ENCODE measurements at regions not wholly inside any gene's neighbourhood (a gene's known extent, or its start where the extent isn't known, plus 50 kb on each side); places are given as distances from the start of the nearest gene placed in this dataset.

DNA sequence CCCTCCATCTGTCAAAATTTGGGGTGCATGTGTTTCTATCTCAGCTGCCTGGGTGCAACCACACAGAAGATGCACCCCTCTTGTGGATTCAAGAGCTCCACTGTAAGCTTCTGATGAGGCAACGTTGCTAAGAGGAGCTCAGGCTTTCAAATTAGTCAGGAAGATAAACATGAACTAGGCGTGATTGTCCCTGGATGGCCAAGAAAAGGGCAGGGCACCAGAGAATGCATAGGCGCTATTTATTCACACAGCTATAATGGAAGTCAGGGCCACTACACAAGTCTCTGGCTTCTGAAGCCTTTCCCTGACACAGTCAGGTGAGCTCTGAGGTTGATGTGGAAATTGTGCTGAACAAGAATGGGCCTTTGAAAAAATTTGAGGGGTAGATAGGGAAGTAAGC lies 1466.0 kb upstream of the CELF4 start (continued):
- TF ChIP-seq, protein P1, sequence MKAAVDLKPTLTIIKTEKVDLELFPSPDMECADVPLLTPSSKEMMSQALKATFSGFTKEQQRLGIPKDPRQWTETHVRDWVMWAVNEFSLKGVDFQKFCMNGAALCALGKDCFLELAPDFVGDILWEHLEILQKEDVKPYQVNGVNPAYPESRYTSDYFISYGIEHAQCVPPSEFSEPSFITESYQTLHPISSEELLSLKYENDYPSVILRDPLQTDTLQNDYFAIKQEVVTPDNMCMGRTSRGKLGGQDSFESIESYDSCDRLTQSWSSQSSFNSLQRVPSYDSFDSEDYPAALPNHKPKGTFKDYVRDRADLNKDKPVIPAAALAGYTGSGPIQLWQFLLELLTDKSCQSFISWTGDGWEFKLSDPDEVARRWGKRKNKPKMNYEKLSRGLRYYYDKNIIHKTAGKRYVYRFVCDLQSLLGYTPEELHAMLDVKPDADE (IDR thresholded peaks at IDR 0.05) = no peak

DNA sequence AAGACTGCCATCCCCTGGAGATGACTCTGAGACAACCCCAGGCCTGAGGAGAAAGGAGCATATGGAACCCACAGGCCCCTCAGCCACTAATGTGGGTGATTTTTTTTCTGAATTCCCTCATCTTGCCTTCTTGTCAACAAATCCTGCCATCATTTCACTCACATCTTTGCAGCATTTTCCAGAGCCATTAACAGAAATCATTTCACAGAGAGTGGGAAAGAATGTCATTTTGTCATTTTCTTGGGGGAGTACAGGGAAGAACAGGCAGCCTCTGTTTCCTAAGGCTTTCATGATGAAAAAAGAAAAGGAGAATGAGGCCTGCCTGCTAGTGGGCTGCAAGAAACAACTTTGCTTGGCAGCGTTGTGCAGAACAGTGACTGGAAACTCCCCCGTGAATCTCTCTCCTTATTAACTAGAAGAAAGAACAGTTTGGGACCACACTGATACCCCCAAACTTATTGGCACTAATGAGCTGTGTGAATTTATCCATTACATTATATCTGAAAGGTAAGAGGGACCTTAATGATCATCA lies 1464.6 kb upstream of the CELF4 start:
- H3K27me3 ChIP-seq (ENCODE audit: insufficient read depth) = no peaks in the 10 kb centered on the region
- H3K4me1 ChIP-seq (ENCODE audit: insufficient read depth) = no peaks in the 10 kb centered on the region
- H3F3A ChIP-seq (replicated peaks; ENCODE audit: low read depth) = no peaks in the 10 kb centered on the region
- TF ChIP-seq ZNF331 (CRISPR knock-in tag; IDR thresholded peaks at IDR 0.05; ENCODE audit: low read depth) = no peak
- TF ChIP-seq, protein P2, sequence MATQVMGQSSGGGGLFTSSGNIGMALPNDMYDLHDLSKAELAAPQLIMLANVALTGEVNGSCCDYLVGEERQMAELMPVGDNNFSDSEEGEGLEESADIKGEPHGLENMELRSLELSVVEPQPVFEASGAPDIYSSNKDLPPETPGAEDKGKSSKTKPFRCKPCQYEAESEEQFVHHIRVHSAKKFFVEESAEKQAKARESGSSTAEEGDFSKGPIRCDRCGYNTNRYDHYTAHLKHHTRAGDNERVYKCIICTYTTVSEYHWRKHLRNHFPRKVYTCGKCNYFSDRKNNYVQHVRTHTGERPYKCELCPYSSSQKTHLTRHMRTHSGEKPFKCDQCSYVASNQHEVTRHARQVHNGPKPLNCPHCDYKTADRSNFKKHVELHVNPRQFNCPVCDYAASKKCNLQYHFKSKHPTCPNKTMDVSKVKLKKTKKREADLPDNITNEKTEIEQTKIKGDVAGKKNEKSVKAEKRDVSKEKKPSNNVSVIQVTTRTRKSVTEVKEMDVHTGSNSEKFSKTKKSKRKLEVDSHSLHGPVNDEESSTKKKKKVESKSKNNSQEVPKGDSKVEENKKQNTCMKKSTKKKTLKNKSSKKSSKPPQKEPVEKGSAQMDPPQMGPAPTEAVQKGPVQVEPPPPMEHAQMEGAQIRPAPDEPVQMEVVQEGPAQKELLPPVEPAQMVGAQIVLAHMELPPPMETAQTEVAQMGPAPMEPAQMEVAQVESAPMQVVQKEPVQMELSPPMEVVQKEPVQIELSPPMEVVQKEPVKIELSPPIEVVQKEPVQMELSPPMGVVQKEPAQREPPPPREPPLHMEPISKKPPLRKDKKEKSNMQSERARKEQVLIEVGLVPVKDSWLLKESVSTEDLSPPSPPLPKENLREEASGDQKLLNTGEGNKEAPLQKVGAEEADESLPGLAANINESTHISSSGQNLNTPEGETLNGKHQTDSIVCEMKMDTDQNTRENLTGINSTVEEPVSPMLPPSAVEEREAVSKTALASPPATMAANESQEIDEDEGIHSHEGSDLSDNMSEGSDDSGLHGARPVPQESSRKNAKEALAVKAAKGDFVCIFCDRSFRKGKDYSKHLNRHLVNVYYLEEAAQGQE (IDR thresholded peaks at IDR 0.05; ENCODE audit: unreplicated experiment) = no peak
- no peak for TF ChIP-seq STAT1 (IDR thresholded peaks at IDR 0.05; ENCODE audit: unreplicated experiment)
- TF ChIP-seq POLR2AphosphoS5 (IDR thresholded peaks at IDR 0.05; ENCODE audit: low read depth) = no peak
- TF ChIP-seq, protein P3, sequence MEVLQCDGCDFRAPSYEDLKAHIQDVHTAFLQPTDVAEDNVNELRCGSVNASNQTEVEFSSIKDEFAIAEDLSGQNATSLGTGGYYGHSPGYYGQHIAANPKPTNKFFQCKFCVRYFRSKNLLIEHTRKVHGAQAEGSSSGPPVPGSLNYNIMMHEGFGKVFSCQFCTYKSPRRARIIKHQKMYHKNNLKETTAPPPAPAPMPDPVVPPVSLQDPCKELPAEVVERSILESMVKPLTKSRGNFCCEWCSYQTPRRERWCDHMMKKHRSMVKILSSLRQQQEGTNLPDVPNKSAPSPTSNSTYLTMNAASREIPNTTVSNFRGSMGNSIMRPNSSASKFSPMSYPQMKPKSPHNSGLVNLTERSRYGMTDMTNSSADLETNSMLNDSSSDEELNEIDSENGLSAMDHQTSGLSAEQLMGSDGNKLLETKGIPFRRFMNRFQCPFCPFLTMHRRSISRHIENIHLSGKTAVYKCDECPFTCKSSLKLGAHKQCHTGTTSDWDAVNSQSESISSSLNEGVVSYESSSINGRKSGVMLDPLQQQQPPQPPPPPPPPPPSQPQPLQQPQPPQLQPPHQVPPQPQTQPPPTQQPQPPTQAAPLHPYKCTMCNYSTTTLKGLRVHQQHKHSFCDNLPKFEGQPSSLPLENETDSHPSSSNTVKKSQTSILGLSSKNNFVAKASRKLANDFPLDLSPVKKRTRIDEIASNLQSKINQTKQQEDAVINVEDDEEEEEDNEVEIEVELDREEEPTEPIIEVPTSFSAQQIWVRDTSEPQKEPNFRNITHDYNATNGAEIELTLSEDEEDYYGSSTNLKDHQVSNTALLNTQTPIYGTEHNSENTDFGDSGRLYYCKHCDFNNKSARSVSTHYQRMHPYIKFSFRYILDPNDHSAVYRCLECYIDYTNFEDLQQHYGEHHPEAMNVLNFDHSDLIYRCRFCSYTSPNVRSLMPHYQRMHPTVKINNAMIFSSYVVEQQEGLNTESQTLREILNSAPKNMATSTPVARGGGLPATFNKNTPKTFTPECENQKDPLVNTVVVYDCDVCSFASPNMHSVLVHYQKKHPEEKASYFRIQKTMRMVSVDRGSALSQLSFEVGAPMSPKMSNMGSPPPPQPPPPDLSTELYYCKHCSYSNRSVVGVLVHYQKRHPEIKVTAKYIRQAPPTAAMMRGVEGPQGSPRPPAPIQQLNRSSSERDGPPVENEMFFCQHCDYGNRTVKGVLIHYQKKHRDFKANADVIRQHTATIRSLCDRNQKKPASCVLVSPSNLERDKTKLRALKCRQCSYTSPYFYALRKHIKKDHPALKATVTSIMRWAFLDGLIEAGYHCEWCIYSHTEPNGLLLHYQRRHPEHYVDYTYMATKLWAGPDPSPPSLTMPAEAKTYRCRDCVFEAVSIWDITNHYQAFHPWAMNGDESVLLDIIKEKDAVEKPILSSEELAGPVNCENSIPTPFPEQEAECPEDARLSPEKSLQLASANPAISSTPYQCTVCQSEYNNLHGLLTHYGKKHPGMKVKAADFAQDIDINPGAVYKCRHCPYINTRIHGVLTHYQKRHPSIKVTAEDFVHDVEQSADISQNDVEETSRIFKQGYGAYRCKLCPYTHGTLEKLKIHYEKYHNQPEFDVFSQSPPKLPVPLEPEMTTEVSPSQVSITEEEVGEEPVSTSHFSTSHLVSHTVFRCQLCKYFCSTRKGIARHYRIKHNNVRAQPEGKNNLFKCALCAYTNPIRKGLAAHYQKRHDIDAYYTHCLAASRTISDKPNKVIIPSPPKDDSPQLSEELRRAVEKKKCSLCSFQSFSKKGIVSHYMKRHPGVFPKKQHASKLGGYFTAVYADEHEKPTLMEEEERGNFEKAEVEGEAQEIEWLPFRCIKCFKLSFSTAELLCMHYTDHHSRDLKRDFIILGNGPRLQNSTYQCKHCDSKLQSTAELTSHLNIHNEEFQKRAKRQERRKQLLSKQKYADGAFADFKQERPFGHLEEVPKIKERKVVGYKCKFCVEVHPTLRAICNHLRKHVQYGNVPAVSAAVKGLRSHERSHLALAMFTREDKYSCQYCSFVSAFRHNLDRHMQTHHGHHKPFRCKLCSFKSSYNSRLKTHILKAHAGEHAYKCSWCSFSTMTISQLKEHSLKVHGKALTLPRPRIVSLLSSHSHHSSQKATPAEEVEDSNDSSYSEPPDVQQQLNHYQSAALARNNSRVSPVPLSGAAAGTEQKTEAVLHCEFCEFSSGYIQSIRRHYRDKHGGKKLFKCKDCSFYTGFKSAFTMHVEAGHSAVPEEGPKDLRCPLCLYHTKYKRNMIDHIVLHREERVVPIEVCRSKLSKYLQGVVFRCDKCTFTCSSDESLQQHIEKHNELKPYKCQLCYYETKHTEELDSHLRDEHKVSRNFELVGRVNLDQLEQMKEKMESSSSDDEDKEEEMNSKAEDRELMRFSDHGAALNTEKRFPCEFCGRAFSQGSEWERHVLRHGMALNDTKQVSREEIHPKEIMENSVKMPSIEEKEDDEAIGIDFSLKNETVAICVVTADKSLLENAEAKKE (CRISPR knock-in tag; IDR thresholded peaks at IDR 0.05) = no peak
- TF ChIP-seq, protein P4, sequence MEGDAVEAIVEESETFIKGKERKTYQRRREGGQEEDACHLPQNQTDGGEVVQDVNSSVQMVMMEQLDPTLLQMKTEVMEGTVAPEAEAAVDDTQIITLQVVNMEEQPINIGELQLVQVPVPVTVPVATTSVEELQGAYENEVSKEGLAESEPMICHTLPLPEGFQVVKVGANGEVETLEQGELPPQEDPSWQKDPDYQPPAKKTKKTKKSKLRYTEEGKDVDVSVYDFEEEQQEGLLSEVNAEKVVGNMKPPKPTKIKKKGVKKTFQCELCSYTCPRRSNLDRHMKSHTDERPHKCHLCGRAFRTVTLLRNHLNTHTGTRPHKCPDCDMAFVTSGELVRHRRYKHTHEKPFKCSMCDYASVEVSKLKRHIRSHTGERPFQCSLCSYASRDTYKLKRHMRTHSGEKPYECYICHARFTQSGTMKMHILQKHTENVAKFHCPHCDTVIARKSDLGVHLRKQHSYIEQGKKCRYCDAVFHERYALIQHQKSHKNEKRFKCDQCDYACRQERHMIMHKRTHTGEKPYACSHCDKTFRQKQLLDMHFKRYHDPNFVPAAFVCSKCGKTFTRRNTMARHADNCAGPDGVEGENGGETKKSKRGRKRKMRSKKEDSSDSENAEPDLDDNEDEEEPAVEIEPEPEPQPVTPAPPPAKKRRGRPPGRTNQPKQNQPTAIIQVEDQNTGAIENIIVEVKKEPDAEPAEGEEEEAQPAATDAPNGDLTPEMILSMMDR (conservative IDR thresholded peaks at IDR 0.05; ENCODE audit: low read depth in 2 of 2) = no peak
- TF ChIP-seq EZH2 (IDR thresholded peaks at IDR 0.05; ENCODE audit: low read depth, unreplicated experiment) = no peak
- no peak for TF ChIP-seq CREB1 (CRISPR knock-in tag; IDR thresholded peaks at IDR 0.05; ENCODE audit: low read depth)
- no peak for TF ChIP-seq ZNF114 (CRISPR knock-in tag; IDR thresholded peaks at IDR 0.05)
- no peak for TF ChIP-seq EZH2phosphoT487 (IDR thresholded peaks at IDR 0.05; ENCODE audit: unreplicated experiment)
- TF ChIP-seq, protein P1 (IDR thresholded peaks at IDR 0.05) = no peak
- no peak for TF ChIP-seq NANOG (IDR thresholded peaks at IDR 0.05; ENCODE audit: borderline replicate concordance)

More for the DNA sequence above, 1464.6 kb upstream of the CELF4 start:
- H4K20me1 ChIP-seq (replicated peaks; ENCODE audit: insufficient read depth) = no peaks in the 10 kb centered on the region
- H3K4me1 Mint-ChIP-seq = no peaks in the 10 kb centered on the region
- no peaks in the 10 kb centered on the region for H3K79me2 ChIP-seq (replicated peaks; ENCODE audit: insufficient read depth)
- no peaks in the 10 kb centered on the region for H3K36me3 Mint-ChIP-seq (ENCODE audit: low read depth)
- no peak overlapping the region for H3K4me2 ChIP-seq
- no peak overlapping the region for H3K4me3 ChIP-seq
- H3K27me3 Mint-ChIP-seq (ENCODE audit: insufficient read depth, low read depth, poor library complexity) = no peaks in the 10 kb centered on the region
- no peaks in the 10 kb centered on the region for H3K36me3 ChIP-seq (ENCODE audit: insufficient read depth)
- H3K4me3 Mint-ChIP-seq = no peak overlapping the region
- no peak for ATAC-seq
- no peaks in the 10 kb centered on the region for H3K9me3 Mint-ChIP-seq
- no peak overlapping the region for H3K27ac ChIP-seq (ENCODE audit: low read depth)
- no peak for DNase-seq (ENCODE audit: low spot score)
- no peaks in the 10 kb centered on the region for H3K9me2 ChIP-seq (ENCODE audit: insufficient read depth)
- H3K27ac Mint-ChIP-seq = no peak overlapping the region
- H2AFZ ChIP-seq = no peak overlapping the region

Measured in GM23338 (cell line).